Vagina (tissue), 2 donors: ENCODE measurements at regions not wholly inside any gene's neighbourhood (a gene's known extent, or its start where the extent isn't known, plus 50 kb on each side); places are given as distances from the start of the nearest gene placed in this dataset.

Experiments
- CTCF ChIP-seq, 3 experiments: fragments of 450-650 bp in 2 of 3; fragments of 200-600 bp in 1 of 3; sonication (generic) in 1 of 3; IDR thresholded peaks; one replicate each; pipeline ENCODE4 v1.5.1; 2017 to 2019; ENCODE audit warnings: antibody characterized with exemption in 3 of 3, mild to moderate bottlenecking in 2 of 3, moderate library complexity in 2 of 3
- POLR2A ChIP-seq, 2 donors: fragments of 450-650 bp; IDR thresholded peaks; one replicate each; pipeline ENCODE4 v1.6.1; 2017; ENCODE audit warnings: antibody characterized with exemption in 2 of 2, mild to moderate bottlenecking in 2 of 2, moderate library complexity in 2 of 2
- POLR2AphosphoS5 ChIP-seq, 2 donors: sonication (generic); formaldehyde crosslinking; IDR thresholded peaks; one replicate each; pipeline ENCODE4 v1.9.0; 2017; ENCODE audit warnings: antibody characterized with exemption in 2 of 2, mild to moderate bottlenecking in 2 of 2, low read depth in 1 of 2; ENCODE audit not compliant: insufficient read depth in 1 of 2

GRCh38 chr2:67904966-67905365, 157.8 kb downstream of the C1D start:
- TF ChIP-seq CTCF (IDR thresholded peaks at IDR 0.05) (no peak), POLR2A (IDR thresholded peaks at IDR 0.05) (no peak), POLR2AphosphoS5 (IDR thresholded peaks at IDR 0.05; ENCODE audit: insufficient read depth in 1 of 2, low read depth in 1 of 2) (no peak)
